GM13977 (cell line): ENCODE measurements at regions not wholly inside any gene's neighbourhood (a gene's known extent, or its start where the extent isn't known, plus 50 kb on each side); places are given as distances from the start of the nearest gene placed in this dataset.

Experiments used
- DNase-seq: peaks from one replicate; pipeline ENCODE4 v3.0.0; 2012; ENCODE audit warnings: low spot score
- CTCF ChIP-seq: IDR thresholded peaks from 2 replicates; pipeline ENCODE4 v1.5.1; 2012; ENCODE audit warnings: mild to moderate bottlenecking, control low read depth; ENCODE audit not compliant: insufficient read depth; ENCODE audit errors: extremely low read depth, missing control alignments
- in situ Hi-C: fragments of 300-500 bp; cut with MboI; formaldehyde crosslinking; loops from one replicate; pipeline ENCODE4 v1.12.0; 2022; ENCODE audit warnings: low sequenced_read_pairs, low pct_unique_long_range_greater_than_20kb, mixed read lengths, inconsistent platforms; ENCODE audit not compliant: unreplicated experiment

GRCh38 chr11:130601764-130602460 lies 153.5 kb downstream of the ADAMTS15 start:
- in situ Hi-C loops, result no loop called here
- DNase-seq, result no peak
- no peak for TF ChIP-seq CTCF

- DNase-seq, result no peak
- in situ Hi-C loops, result no loop called here
These were observed 154.3 kb downstream of the ADAMTS15 start for GRCh38 chr11:130602641-130603334.

GRCh38 chr11:130603335-130603906 lies 155.0 kb downstream of the ADAMTS15 start:
- TF ChIP-seq CTCF, result no peak
- in situ Hi-C loops, result no loop called here
- no peak for DNase-seq

More at GRCh38 chr11:130602641-130603334, 154.3 kb downstream of the ADAMTS15 start:
- TF ChIP-seq CTCF, result no peak

- no peak for TF ChIP-seq CTCF
- in situ Hi-C loops, result no loop called here
- DNase-seq, result no peak
These were observed 156.2 kb downstream of the ADAMTS15 start for GRCh38 chr11:130604606-130605005.

- TF ChIP-seq CTCF, result no peak
- in situ Hi-C loops, result no loop called here
- no peak for DNase-seq
These were observed 157.7 kb downstream of the ADAMTS15 start for GRCh38 chr11:130606178-130606577.

- TF ChIP-seq CTCF, result no peak
- in situ Hi-C loops, result no loop called here
These were observed 158.5 kb downstream of the ADAMTS15 start for GRCh38 chr11:130606781-130607511.

More at GRCh38 chr11:130606781-130607511, 158.5 kb downstream of the ADAMTS15 start:
- no peak for DNase-seq
